NCI-H226 (cell line): ENCODE measurements at regions not wholly inside any gene's neighbourhood (a gene's known extent, or its start where the extent isn't known, plus 50 kb on each side); places are given as distances from the start of the nearest gene placed in this dataset.

Source experiments
- DNase-seq: peaks from one replicate; pipeline ENCODE4 v3.0.0-alpha.2; 2015

DNA sequence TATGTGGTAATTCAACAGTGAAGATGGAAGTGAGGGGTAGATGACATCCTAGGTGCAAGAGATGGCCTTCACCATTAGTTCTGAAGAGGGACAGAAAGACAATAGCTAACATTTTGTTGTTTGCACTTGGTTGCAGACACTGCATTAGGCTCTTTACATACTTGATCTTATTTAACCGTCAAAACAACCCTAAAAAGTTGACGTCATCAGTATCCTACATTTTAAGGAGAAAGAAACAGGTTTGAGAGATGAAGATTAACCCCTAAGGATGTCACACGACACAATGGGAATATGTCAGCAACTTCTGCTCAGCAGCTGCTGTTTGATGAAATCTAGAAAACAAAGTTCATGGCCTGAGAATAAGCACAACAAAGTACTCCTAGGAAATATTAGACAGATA is 72.6 kb upstream of the MC3R start:
- no peak for DNase-seq

DNA sequence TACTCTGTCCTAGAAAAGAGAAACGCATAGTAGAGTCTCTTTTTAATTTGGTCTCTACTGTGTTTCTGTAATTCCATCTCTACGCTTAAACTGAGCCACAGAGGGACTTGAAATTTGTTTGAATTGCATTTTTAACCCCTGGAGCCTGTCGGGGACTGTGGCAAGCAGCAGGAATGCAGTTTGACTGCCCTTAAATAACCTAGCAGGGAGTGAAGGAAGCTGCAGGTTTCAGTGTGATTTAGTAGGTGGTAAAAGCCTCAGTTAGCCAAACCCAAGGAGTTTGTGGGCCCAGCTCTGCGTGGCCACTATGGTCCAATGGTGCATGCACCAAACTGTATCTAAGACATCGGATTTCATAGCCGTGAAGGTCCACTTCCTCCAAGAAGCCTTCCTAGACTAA is 70.3 kb upstream of the MC3R start:
- no peak for DNase-seq

DNA sequence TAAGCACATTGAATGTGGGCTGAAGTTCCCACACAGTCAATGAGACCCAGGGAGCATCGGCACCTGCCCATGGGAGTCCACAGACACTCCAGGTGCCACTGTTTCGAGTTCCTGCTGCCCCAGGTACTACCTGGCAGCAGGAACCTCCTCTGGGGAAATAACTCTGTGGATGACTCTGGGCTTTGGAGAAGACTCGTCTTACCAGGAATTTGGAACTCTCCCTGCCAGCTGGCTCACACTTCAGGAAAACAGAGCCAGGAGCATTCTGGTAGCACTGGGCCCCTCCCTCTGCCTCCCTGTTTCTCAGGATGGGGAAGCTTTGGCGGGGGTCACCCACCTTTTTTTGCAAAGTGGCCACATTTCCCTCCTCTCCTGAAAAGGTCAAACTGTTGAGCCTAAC is 69.5 kb upstream of the MC3R start:
- DNase-seq: no peak

DNA sequence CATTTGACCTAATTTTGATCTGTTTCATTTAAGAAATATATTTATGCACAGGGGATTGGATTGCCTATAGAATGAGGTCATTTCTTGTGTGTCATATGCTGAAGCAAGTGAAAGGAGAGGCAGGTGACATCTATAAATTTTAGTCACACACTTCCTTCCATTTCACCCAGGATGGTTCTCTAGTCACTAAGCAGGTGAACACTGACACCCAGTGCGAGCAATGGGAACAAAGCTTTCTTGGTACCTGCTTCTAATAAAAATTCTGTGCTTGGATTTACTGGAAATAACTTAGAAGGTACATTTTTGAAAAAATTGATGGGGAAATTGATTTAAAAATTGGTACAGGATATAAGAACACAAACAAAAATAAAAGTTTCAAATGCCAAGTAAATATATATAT is 66.9 kb upstream of the MC3R start:
- DNase-seq: no peak

DNA sequence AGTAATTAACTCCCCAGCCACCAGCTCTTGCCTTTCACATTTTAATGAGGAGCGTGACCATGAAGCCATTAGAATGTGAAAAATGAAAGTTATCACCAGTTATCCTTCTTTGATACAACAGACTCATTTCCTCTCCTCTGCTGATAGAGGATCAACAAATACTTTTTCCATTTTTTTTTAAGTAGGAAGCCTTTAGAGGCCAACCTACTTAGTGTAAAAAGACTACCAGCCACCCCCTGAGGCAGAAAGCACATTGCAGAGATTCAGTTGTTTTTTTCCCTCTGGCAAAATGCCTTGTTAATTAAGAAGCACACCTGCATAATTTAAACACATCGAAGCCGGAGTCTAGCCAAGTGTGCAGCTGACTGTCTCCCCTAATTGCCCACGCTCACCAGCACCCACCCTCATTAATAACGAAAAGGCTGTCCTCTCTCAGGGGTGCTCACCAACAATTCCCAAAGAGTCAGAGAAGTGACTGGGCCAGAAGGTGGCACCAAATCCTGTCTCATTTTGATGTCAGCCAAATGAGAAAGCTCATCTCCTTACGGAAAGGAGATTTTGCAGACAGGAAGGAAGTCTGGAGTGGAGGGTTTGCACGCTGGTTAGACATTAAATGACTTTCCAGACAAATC is 60.9 kb upstream of the MC3R start:
- DNase-seq: no peak

DNA sequence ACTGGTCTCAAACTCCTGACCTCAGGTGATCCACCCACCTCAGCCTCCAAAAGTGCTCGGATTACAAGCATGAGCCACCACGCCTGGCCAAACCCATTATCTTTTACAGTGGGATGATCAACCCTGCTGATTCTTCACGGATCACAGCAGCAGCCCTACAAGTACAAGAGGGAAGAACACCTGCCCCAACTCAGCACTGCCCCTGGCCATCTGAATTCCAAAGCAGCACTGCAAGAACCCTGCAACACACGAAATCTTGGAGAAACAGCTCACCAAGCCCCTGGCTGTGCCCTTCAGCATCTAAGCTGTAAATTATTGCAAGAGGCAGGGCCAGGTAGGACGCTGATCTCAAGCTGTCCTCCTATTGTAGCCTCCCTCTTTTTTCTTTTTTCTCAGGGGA is 54.5 kb upstream of the MC3R start:
- DNase-seq: no peak

GRCh38 chr20:56195946-56196345 is 52.6 kb upstream of the MC3R start:
- peak; percentile 29 for DNase-seq
